ENCODE measurements at regions not wholly inside any gene's neighbourhood (a gene's known extent, or its start where the extent isn't known, plus 50 kb on each side); places are given as distances from the start of the nearest gene placed in this dataset.

- DNase-seq = no peak
- H3K23ac ChIP-seq (ENCODE audit: insufficient read length, low read depth, low read length) = no peak overlapping the region
- no peaks in the 10 kb centered on the region for H3K27me3 ChIP-seq (ENCODE audit: insufficient read depth, low read length)
- H3K4me2 ChIP-seq (ENCODE audit: insufficient read depth, insufficient read length, low read length) = no peak overlapping the region
- H2AK5ac ChIP-seq (ENCODE audit: insufficient read length, low read length) = no peak overlapping the region
- H3K27ac ChIP-seq (ENCODE audit: insufficient read length, low read depth, low read length) = no peak overlapping the region
- no peak overlapping the region for H3K56ac ChIP-seq (ENCODE audit: insufficient read length, low read depth, low read length)
- no peaks in the 10 kb centered on the region for H3K9me3 ChIP-seq (ENCODE audit: control insufficient read depth, low read depth, low read length)
- no peaks in the 10 kb centered on the region for H3K79me2 ChIP-seq (ENCODE audit: insufficient read depth, low read length)
- H3K79me1 ChIP-seq (ENCODE audit: insufficient read depth, low read depth, low read length, poor library complexity, severe bottlenecking) = no peaks in the 10 kb centered on the region
- H3K4me3 Mint-ChIP-seq = no peak overlapping the region
- H2BK20ac ChIP-seq (ENCODE audit: low read depth, low read length, poor library complexity, severe bottlenecking) = no peak overlapping the region
- H4K5ac ChIP-seq (ENCODE audit: insufficient read length, low read depth, low read length) = no peak overlapping the region
- no peak overlapping the region for H3T11ph ChIP-seq (ENCODE audit: low read length)
- H2BK5ac ChIP-seq (ENCODE audit: insufficient read length, low read length) = no peak overlapping the region
- no peak overlapping the region for H2AFZ ChIP-seq (ENCODE audit: low read length)
- H3K18ac ChIP-seq (ENCODE audit: insufficient read length, low read depth, low read length) = no peak overlapping the region
- H3K27me3 Mint-ChIP-seq (ENCODE audit: low read depth) = no peaks in the 10 kb centered on the region
- H3K23me2 ChIP-seq (ENCODE audit: insufficient read length, low read depth, low read length, poor library complexity, severe bottlenecking) = no peaks in the 10 kb centered on the region
- H4K20me1 ChIP-seq (ENCODE audit: control insufficient read depth, insufficient read depth, insufficient read length) = no peaks in the 10 kb centered on the region
- H4K8ac ChIP-seq (replicated peaks; ENCODE audit: insufficient read length, low read depth, low read length) = no peak overlapping the region
- H4K91ac ChIP-seq (ENCODE audit: insufficient read length, low read depth, low read length) = no peak overlapping the region
- no peak overlapping the region for H3K9ac ChIP-seq (ENCODE audit: extremely low read depth, insufficient read length, low read length)
- H3K14ac ChIP-seq (ENCODE audit: insufficient read depth, low read length) = no peak overlapping the region
- no peaks in the 10 kb centered on the region; a peak in 1 of 7 replicates for H3K36me3 Mint-ChIP-seq (ENCODE audit: insufficient read depth in 1 of 3, low read depth in 3 of 3)
- no peaks in the 10 kb centered on the region for H3K4me1 Mint-ChIP-seq
- no peak overlapping the region for H2BK15ac ChIP-seq (ENCODE audit: low read depth, low read length)
- no peak overlapping the region for H2BK120ac ChIP-seq (ENCODE audit: low read depth, low read length, poor library complexity, severe bottlenecking)
- WGBS (ENCODE audit: extremely low coverage, insufficient read length, low lambda C conversion rate) = no CpG with 5 or more reads among the region's 1 CpG
- no peak overlapping the region for H3K4ac ChIP-seq (ENCODE audit: low read depth, low read length)
- no peak overlapping the region for H3K27ac Mint-ChIP-seq
- no peak overlapping the region for H2BK12ac ChIP-seq (ENCODE audit: insufficient read length, low read depth, low read length)
- no peaks in the 10 kb centered on the region for H3K9me3 Mint-ChIP-seq
- H3K4me1 ChIP-seq (ENCODE audit: insufficient read depth, low read length) = no peaks in the 10 kb centered on the region
- TF ChIP-seq CTCF (conservative IDR thresholded peaks at IDR 0.05) = no peak
Measured at GRCh38 chr10:4590807-4591206, 235.2 kb upstream of the AKR1E2 start.
